ENCODE measurements at regions not wholly inside any gene's neighbourhood (a gene's known extent, or its start where the extent isn't known, plus 50 kb on each side); places are given as distances from the start of the nearest gene placed in this dataset.
A peak's percentile ranks its signal among the peaks of the same experiment; 100 is the strongest.

DNA sequence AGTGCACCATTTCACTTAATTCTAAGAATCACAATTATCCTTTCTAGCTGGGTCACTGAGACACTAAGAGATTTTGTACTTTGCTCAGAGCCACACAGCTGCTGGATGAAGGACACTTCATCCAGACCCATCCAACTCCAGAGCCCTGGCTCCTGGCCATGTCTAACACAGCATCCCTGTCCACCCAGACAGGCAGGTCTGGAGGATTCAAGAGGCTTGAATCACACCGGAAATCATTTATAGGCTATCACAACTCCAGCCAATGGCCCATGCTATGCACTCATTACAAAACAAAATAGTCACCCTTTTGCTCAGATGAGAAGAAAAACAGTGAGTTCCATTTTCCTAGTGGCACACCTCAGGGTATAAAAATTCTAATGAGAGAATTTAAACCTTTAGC, 198.2 kb upstream of the LMCD1 start:
- peak; percentile 8 for DNase-seq (ENCODE audit: low read depth)
- Histone ChIP-seq H3K36me3 (ENCODE audit: control insufficient read depth, insufficient read depth, low read length) (no peaks in the 10 kb centered on the region), H3K27me3 (ENCODE audit: control insufficient read depth, insufficient read depth, low read length) (no peaks in the 10 kb centered on the region), H3K4me3 (ENCODE audit: low read depth, low read length) (no peak overlapping the region)
- TF ChIP-seq, protein P1, sequence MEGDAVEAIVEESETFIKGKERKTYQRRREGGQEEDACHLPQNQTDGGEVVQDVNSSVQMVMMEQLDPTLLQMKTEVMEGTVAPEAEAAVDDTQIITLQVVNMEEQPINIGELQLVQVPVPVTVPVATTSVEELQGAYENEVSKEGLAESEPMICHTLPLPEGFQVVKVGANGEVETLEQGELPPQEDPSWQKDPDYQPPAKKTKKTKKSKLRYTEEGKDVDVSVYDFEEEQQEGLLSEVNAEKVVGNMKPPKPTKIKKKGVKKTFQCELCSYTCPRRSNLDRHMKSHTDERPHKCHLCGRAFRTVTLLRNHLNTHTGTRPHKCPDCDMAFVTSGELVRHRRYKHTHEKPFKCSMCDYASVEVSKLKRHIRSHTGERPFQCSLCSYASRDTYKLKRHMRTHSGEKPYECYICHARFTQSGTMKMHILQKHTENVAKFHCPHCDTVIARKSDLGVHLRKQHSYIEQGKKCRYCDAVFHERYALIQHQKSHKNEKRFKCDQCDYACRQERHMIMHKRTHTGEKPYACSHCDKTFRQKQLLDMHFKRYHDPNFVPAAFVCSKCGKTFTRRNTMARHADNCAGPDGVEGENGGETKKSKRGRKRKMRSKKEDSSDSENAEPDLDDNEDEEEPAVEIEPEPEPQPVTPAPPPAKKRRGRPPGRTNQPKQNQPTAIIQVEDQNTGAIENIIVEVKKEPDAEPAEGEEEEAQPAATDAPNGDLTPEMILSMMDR (IDR thresholded peaks at IDR 0.05; ENCODE audit: insufficient read depth, low read length, severe bottlenecking): no peak
- FAIRE-seq: no peak

DNA sequence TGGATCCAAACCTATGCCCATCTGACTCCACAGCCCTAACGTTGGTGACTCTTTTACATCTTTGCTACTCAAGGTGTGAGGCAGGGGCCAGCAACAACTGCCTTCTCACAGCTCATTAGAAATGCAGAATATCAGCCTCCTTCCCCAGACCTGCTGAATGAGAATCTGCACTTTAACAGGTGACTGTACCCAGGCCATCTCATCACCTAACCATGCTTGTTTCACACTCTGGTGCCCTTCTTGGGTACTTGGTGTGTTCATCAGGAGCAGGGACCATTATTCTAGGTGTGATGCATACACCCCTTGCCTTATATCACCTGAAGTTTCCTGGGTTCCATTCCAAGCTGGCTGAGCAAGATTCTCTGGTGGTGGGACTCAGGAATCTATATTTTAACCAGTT, 196.3 kb upstream of the LMCD1 start:
- H3K27me3 ChIP-seq (ENCODE audit: control insufficient read depth, insufficient read depth, low read length): no peaks in the 10 kb centered on the region

DNA sequence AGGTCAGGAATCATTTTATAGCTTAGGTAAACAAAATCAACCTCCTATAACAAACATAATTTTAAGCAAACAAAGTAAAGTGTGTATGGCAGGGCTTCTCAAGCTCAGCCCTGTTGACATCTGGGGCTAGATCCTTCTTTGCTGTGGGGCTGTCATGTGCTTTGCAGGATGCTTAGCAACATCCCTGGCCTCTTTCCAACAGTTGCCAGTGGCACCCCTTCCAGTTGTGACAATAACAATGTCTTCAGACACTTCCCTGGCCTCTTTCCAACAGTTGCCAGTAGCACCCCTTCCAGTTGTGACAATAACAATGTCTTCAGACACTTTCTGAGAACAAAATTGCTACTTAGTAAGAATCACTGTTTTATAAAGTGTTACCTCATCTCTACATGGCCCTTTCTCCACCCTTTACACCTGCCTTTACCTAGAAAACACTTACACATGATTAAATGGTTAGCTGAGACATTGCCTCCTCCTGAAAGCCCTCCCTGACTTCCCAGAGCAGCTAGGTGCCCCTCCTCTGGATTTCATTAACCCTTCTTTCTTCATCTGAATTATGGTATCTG, 194.0 kb upstream of the LMCD1 start:
- H3K4me3 ChIP-seq (ENCODE audit: low read depth, low read length): no peak overlapping the region
- H3K27me3 ChIP-seq (ENCODE audit: control insufficient read depth, insufficient read depth, low read length): no peaks in the 10 kb centered on the region
- no peaks in the 10 kb centered on the region for H3K36me3 ChIP-seq (ENCODE audit: control insufficient read depth, insufficient read depth, low read length)
- TF ChIP-seq, protein P1 (IDR thresholded peaks at IDR 0.05; ENCODE audit: insufficient read depth, low read length, severe bottlenecking): no peak
- FAIRE-seq: no peak
- no peak for DNase-seq (ENCODE audit: low read depth)

More for the DNA sequence above, 196.3 kb upstream of the LMCD1 start:
- H3K4me3 ChIP-seq (ENCODE audit: low read depth, low read length): no peak overlapping the region
- no peaks in the 10 kb centered on the region for H3K36me3 ChIP-seq (ENCODE audit: control insufficient read depth, insufficient read depth, low read length)
- TF ChIP-seq, protein P1 (IDR thresholded peaks at IDR 0.05; ENCODE audit: insufficient read depth, low read length, severe bottlenecking): no peak
- DNase-seq (ENCODE audit: low read depth): no peak
- no peak for FAIRE-seq

DNA sequence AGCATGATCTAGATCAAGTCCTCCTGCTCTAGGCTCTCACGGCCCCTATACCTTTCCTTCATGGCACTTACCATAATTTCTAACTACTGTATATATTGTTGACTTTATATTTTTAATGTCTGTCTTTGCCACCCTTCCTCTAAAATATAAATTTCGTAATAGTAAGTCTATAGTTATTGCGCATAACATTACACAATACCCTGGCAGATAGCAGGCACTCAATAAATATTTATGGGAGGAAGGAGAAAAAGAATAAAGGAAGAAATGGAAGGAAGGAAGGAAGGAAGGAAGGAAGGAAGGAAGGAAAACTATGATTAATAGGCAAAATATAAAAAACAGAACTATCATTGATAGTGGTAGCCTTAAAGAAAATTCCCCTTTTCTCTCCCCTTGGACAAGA, 190.3 kb upstream of the LMCD1 start:
- no peak overlapping the region for H3K4me3 ChIP-seq (ENCODE audit: low read depth, low read length)
- TF ChIP-seq, protein P1 (IDR thresholded peaks at IDR 0.05; ENCODE audit: insufficient read depth, low read length, severe bottlenecking): no peak
- FAIRE-seq: no peak
- H3K27me3 ChIP-seq (ENCODE audit: control insufficient read depth, insufficient read depth, low read length): peaks cover 2% of the 10 kb centered on the region
- H3K36me3 ChIP-seq (ENCODE audit: control insufficient read depth, insufficient read depth, low read length): no peaks in the 10 kb centered on the region
- no peak for DNase-seq (ENCODE audit: low read depth)

DNA sequence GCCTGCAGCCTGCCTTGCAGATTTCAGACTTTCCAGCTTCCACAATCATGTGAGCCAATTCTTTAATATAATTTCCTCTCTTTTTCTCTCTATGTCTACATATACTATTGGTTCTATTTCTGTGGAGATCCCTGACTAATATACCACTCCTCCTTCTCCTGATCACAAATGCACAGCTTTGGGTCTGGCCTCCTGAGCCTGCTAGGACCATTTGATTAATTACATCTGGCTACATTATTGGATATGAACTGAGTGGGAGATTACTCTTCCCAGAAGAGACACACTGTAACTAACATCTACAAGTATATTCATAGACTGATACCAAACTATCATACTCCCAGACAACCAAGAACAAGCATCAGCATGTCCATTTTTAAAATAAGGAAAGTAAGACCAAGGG, 188.9 kb upstream of the LMCD1 start:
- DNase-seq (ENCODE audit: low read depth) (no peak), FAIRE-seq (no peak)
- Histone ChIP-seq H3K27me3 (ENCODE audit: control insufficient read depth, insufficient read depth, low read length) (peaks cover 2% of the 10 kb centered on the region), H3K36me3 (ENCODE audit: control insufficient read depth, insufficient read depth, low read length) (no peaks in the 10 kb centered on the region), H3K4me3 (ENCODE audit: low read depth, low read length) (no peak overlapping the region)
- TF ChIP-seq, protein P1 (IDR thresholded peaks at IDR 0.05; ENCODE audit: insufficient read depth, low read length, severe bottlenecking): no peak

All from bronchial epithelial cell (primary cell).